Stimulated activated CD8-positive, alpha-beta memory T cell treated with anti-CD3 and anti-CD28 coated beads, Interleukin-2, amount 100 ng/mL, for 48 hours (primary cell): ENCODE measurements at regions not wholly inside any gene's neighbourhood (a gene's known extent, or its start where the extent isn't known, plus 50 kb on each side); places are given as distances from the start of the nearest gene placed in this dataset.

ENCODE experiments used
- DNase-seq, 2 donors: peaks; one replicate each; pipeline ENCODE4 v3.0.0-alpha.2; 2020; ENCODE audit warnings: low read depth in 2 of 2

- DNase-seq, result no peak
Measured at GRCh38 chr15:27671819-27672437, 427.2 kb downstream of the OCA2 start.

- no peak for DNase-seq
Measured at GRCh38 chr15:27670486-27671209, 428.5 kb downstream of the OCA2 start.

GRCh38 chr15:27669641-27670040 is 429.5 kb downstream of the OCA2 start:
- no peak for DNase-seq

GRCh38 chr15:27668471-27669220 is 430.5 kb downstream of the OCA2 start:
- no peak for DNase-seq

- DNase-seq, result no peak
Measured at GRCh38 chr15:27665002-27665401, 434.1 kb downstream of the OCA2 start.

GRCh38 chr15:27662892-27663291 is 436.2 kb downstream of the OCA2 start:
- no peak for DNase-seq

- DNase-seq, result no peak
Measured at GRCh38 chr15:27660676-27661075, 438.4 kb downstream of the OCA2 start.

GRCh38 chr15:27656296-27656987 is 442.7 kb downstream of the OCA2 start:
- DNase-seq, result no peak

GRCh38 chr15:27655056-27655455 is 444.1 kb downstream of the OCA2 start:
- no peak for DNase-seq

GRCh38 chr15:27650244-27650643 is 448.9 kb downstream of the OCA2 start:
- no peak for DNase-seq

- no peak for DNase-seq
Measured at GRCh38 chr15:27648359-27648758, 450.8 kb downstream of the OCA2 start.

GRCh38 chr15:27646531-27646930 is 452.6 kb downstream of the OCA2 start:
- DNase-seq, result no peak

- no peak for DNase-seq
Measured at GRCh38 chr15:27645672-27646071, 453.4 kb downstream of the OCA2 start.

GRCh38 chr15:27642981-27643380 is 456.1 kb downstream of the OCA2 start:
- DNase-seq, result no peak

- DNase-seq, result no peak
Measured at GRCh38 chr15:27639595-27639994, 459.5 kb downstream of the OCA2 start.

- no peak for DNase-seq
Measured at GRCh38 chr15:27638958-27639357, 460.2 kb downstream of the OCA2 start.

- no peak for DNase-seq
Measured at GRCh38 chr15:27635916-27636315, 463.2 kb downstream of the OCA2 start.

GRCh38 chr15:27628486-27628885 is 470.6 kb downstream of the OCA2 start:
- no peak for DNase-seq

- DNase-seq, result no peak
Measured at GRCh38 chr15:27627623-27628022, 471.5 kb downstream of the OCA2 start.

GRCh38 chr15:27623560-27624305 is 475.4 kb downstream of the OCA2 start:
- no peak for DNase-seq

GRCh38 chr15:27623149-27623548 is 476.0 kb downstream of the OCA2 start:
- no peak for DNase-seq

- no peak for DNase-seq
Measured at GRCh38 chr15:27622371-27622770, 476.7 kb downstream of the OCA2 start.
